GM12864 (cell line): ENCODE measurements at regions not wholly inside any gene's neighbourhood (a gene's known extent, or its start where the extent isn't known, plus 50 kb on each side); places are given as distances from the start of the nearest gene placed in this dataset.

Source experiments
- DNase-seq: peaks from one replicate; pipeline ENCODE4 v3.0.0-alpha.2; 2011; ENCODE audit warnings: low read depth
- H3K4me3 ChIP-seq: 2 replicates; pipeline ENCODE4 v1.5.1; 2011; ENCODE audit warnings: mild to moderate bottlenecking, low read depth, low read length, control low read depth
- TF ChIP-seq, protein P1 (sequence below): IDR thresholded peaks from 2 replicates; pipeline ENCODE4 v1.5.1; 2011; ENCODE audit warnings: low read depth, mild to moderate bottlenecking, moderate library complexity, low read length, control low read depth, inconsistent platforms; ENCODE audit errors: missing control alignments

DNA sequence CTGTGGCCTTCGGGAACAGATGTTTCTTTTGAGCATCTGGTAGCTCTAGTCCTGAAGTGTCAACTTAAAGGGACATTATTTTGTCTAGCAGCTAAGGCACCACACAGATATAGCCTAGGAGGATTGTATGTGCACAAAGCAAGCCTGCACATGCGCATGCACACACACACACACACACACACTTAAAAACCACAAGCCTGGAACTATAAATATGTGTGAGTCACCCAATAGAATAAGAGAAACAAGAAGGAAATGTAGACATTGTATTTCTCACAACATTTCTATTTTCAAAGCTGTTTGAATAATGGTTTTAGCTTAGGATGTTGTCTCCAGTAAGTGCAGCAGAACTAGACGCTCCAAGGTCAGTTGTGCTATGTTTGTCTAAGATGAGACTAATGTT, 516.5 kb downstream of the SUCLA2 start:
- no peak for DNase-seq
- TF ChIP-seq, protein P1, sequence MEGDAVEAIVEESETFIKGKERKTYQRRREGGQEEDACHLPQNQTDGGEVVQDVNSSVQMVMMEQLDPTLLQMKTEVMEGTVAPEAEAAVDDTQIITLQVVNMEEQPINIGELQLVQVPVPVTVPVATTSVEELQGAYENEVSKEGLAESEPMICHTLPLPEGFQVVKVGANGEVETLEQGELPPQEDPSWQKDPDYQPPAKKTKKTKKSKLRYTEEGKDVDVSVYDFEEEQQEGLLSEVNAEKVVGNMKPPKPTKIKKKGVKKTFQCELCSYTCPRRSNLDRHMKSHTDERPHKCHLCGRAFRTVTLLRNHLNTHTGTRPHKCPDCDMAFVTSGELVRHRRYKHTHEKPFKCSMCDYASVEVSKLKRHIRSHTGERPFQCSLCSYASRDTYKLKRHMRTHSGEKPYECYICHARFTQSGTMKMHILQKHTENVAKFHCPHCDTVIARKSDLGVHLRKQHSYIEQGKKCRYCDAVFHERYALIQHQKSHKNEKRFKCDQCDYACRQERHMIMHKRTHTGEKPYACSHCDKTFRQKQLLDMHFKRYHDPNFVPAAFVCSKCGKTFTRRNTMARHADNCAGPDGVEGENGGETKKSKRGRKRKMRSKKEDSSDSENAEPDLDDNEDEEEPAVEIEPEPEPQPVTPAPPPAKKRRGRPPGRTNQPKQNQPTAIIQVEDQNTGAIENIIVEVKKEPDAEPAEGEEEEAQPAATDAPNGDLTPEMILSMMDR, result no peak
- no peak overlapping the region for H3K4me3 ChIP-seq

DNA sequence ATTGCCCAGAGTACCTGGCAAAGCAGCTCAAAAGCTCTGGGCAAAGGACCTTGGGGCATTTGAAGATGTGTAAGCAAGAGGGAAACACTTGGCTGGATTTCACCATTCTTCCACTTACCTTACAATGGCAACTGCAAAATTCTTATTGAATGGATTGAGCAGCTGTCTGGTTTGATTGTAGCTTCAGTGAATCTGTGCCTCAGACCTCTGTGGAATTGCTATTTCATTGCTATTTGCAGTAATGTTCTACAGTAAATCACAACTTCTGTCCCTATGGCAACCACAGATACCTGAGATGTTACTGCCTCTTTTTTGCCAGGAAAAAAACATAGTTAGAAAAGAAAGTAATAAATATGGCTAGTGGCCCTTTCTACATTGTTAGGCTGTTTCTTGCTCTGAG, 519.5 kb downstream of the SUCLA2 start:
- TF ChIP-seq, protein P1, result no peak
- no peak for DNase-seq

DNA sequence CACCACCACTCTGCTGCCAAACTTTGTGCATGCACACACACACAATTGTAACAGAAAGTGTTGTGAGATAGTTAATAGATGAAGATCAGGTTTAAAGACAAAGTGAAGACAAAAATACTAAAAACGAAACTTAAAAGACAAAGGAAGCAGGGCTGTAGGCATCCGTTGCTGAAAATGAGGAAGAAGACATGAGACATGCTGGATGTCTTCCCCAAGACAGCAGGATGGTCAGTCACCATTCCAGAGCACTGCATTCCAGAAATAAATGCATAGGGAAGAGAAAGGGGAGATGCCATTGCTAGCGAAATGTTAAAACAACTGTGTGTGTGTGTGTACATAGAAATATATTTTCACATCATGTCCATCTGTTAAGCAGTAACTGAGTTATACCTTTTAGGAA, 520.1 kb downstream of the SUCLA2 start:
- no peak for DNase-seq
- TF ChIP-seq, protein P1, result no peak
- H3K4me3 ChIP-seq, result no peak overlapping the region

More for the DNA sequence above, 519.5 kb downstream of the SUCLA2 start:
- H3K4me3 ChIP-seq, result no peak overlapping the region

DNA sequence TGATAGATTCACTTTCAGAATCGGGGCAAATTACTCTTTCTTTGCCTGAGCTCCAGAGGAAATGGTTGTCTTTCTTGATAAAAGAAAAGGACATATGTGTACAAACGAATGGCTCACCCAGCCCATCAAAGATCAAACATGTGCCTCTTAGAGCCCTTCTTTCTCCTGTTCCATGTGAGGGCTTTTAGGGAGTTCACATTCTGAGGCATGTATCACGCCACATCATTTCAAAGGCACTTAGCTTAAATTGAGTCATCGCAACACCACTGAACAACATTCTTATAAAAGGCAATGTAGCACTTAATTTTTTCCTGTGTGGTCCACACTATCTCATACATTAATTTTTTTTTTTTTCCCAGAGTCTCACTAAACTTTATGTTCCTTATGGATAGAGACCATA, 521.0 kb downstream of the SUCLA2 start:
- TF ChIP-seq, protein P1, result no peak
- no peak for DNase-seq
- H3K4me3 ChIP-seq, result no peak overlapping the region

DNA sequence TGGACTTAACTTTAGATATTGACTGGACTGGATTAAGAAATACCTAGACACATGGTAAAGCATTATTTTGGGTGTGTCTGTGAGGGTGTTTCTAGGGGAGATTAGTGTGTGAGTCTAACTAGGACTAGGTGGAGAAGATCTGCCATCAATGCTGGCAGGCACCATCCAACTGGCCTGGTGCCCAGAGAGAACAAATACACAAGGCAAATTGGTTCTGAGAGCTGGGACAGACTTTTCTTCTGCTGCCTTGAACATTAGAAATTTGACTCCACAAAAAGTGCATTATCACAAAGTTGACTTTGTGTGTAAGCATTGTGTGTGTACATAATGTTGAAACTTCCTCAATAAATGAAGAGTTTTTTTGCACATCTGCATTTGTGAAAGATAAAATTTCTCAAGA, 522.1 kb downstream of the SUCLA2 start:
- TF ChIP-seq, protein P1, result no peak
- H3K4me3 ChIP-seq, result no peak overlapping the region
- no peak for DNase-seq

DNA sequence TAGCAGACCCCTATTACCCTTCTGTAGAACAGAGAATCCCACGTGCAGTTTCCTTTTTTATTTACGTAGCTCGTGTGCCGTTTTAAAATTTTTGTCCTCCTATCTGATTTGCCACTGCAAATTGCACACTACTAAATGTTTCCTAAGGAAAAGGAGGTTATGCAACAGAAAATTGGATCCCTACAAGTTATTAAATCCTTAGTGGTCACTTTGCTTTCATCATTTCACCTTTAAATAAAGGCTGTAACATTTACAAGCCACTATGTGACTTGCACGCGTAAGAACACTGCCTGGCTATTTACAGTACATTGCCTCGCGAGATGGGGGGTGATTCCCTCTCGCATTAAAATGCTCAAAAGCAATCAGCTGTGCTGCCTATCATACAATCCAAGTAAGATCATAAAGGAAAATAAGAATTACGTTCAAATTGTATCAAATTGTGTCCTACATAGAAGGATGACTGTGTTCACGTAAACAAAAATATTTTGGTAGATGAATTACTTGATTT, 525.6 kb downstream of the SUCLA2 start:
- H3K4me3 ChIP-seq, result no peak overlapping the region
- DNase-seq, result no peak

DNA sequence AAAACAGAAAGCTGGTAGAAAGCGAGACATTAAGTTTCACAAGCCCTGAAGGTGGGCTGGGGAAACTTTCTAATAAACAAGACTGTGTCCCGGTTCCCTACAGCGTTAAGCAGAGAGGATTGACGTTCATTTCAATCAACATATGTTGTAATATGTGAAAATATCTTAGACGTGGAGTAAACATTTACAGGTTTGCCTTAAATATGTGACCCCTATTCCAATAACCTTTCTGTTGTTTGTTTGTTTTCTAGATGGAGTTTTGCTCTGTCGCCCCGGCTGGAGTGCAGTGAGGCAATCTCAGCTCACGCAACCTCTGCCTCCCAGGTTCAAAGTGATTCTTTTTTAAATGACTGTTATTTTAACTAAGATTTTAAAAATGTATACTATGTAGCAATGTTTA, 526.2 kb downstream of the SUCLA2 start:
- TF ChIP-seq, protein P1, result no peak
- no peak overlapping the region for H3K4me3 ChIP-seq
- DNase-seq, result no peak

More for the DNA sequence above, 525.6 kb downstream of the SUCLA2 start:
- TF ChIP-seq, protein P1, result no peak
